ENCODE measurements at regions not wholly inside any gene's neighbourhood (a gene's known extent, or its start where the extent isn't known, plus 50 kb on each side); places are given as distances from the start of the nearest gene placed in this dataset.

- no peaks in the 10 kb centered on the region for H3K4me1 Mint-ChIP-seq
- peaks cover 0 to 23% (median 5%) of the 10 kb centered on the region in 3 donors for H3K36me3 Mint-ChIP-seq
- DNase-seq = no peak
- peaks cover 0 to 29% (median 7%) of the 10 kb centered on the region in 5 donors for H3K27me3 Mint-ChIP-seq
- no peak overlapping the region for H3K4me3 Mint-ChIP-seq
- no peak overlapping the region for H3K27ac Mint-ChIP-seq
- peaks cover 7 to 44% (median 30%) of the 10 kb centered on the region in 9 donors for H3K9me3 Mint-ChIP-seq
- POLR2A ChIA-PET = no interaction called here
- ATAC-seq = no peak
Measured at GRCh38 chr1:192713921-192714320, 78.0 kb downstream of the RGS13 start.

- POLR2A ChIA-PET = no interaction called here
- no peak overlapping the region for H3K27ac Mint-ChIP-seq
- H3K36me3 Mint-ChIP-seq = peaks cover 0 to 7% (median 0%) of the 10 kb centered on the region in 3 donors
- no peak overlapping the region for H3K4me3 Mint-ChIP-seq
- no peak for ATAC-seq
- peaks cover 0 to 8% (median 2%) of the 10 kb centered on the region in 5 donors for H3K27me3 Mint-ChIP-seq
- H3K9me3 Mint-ChIP-seq = peaks cover 0 to 14% (median 8%) of the 10 kb centered on the region in 9 donors
- no peaks in the 10 kb centered on the region for H3K4me1 Mint-ChIP-seq
- no peak for DNase-seq
Measured at GRCh38 chr1:192724670-192725069, 84.2 kb upstream of the RGS2 start.

- peaks cover 0 to 8% (median 2%) of the 10 kb centered on the region in 5 donors for H3K27me3 Mint-ChIP-seq
- ATAC-seq (no peak), DNase-seq (no peak)
- no peaks in the 10 kb centered on the region for H3K36me3 Mint-ChIP-seq
- peaks cover 0 to 1% (median 0%) of the 10 kb centered on the region in 9 donors for H3K9me3 Mint-ChIP-seq
- H3K4me1 Mint-ChIP-seq = no peaks in the 10 kb centered on the region
- H3K4me3 Mint-ChIP-seq = no peak overlapping the region
- POLR2A ChIA-PET = no interaction called here
- H3K27ac Mint-ChIP-seq = no peak overlapping the region
Measured at GRCh38 chr1:192726820-192727504, 81.9 kb upstream of the RGS2 start.

DNA sequence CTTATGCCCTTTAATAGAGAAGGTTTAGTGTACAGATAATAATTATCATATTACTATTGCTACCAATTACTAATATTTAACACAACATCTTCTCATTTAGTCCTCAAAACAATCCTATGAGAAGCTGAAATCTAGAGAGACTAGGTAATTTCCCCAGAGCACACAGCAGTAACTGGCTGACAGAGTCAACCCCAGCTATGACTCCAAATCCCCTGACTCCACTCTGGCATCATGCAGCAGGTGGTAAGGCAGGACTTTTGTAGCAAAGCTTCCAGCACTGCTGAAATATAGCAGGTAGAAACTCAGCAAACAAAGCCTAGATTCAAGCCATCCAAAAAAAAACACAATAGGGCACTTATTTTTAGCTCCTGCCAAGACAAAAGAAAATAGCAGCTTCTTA is 79.3 kb upstream of the RGS2 start:
- Mint-ChIP-seq H3K4me3 (no peak overlapping the region), H3K27ac (no peak overlapping the region), H3K4me1 (no peaks in the 10 kb centered on the region), H3K27me3 (peaks cover 0 to 8% (median 0%) of the 10 kb centered on the region in 5 donors), H3K9me3 (no peaks in the 10 kb centered on the region), H3K36me3 (no peaks in the 10 kb centered on the region)
- POLR2A ChIA-PET = no interaction called here
- no peak for DNase-seq
- ATAC-seq = no peak

- DNase-seq (no peak), ATAC-seq (no peak)
- Mint-ChIP-seq H3K4me1 (no peaks in the 10 kb centered on the region), H3K27ac (no peak overlapping the region), H3K4me3 (no peak overlapping the region), H3K27me3 (peaks cover 0 to 4% (median 0%) of the 10 kb centered on the region in 5 donors), H3K9me3 (no peaks in the 10 kb centered on the region), H3K36me3 (no peaks in the 10 kb centered on the region)
- POLR2A ChIA-PET = no interaction called here
Measured at GRCh38 chr1:192730198-192730597, 78.6 kb upstream of the RGS2 start.

- no peak overlapping the region for H3K27ac Mint-ChIP-seq
- DNase-seq (peak in 1 of 10 donors; percentile 1), ATAC-seq (peak in 1 of 2 donors; percentile 32)
- no peaks in the 10 kb centered on the region for H3K27me3 Mint-ChIP-seq
- H3K36me3 Mint-ChIP-seq = no peaks in the 10 kb centered on the region
- H3K4me1 Mint-ChIP-seq = no peaks in the 10 kb centered on the region
- POLR2A ChIA-PET = no interaction called here
- H3K9me3 Mint-ChIP-seq = no peaks in the 10 kb centered on the region
- no peak overlapping the region for H3K4me3 Mint-ChIP-seq
Measured at GRCh38 chr1:192732787-192733186, 76.1 kb upstream of the RGS2 start.

DNA sequence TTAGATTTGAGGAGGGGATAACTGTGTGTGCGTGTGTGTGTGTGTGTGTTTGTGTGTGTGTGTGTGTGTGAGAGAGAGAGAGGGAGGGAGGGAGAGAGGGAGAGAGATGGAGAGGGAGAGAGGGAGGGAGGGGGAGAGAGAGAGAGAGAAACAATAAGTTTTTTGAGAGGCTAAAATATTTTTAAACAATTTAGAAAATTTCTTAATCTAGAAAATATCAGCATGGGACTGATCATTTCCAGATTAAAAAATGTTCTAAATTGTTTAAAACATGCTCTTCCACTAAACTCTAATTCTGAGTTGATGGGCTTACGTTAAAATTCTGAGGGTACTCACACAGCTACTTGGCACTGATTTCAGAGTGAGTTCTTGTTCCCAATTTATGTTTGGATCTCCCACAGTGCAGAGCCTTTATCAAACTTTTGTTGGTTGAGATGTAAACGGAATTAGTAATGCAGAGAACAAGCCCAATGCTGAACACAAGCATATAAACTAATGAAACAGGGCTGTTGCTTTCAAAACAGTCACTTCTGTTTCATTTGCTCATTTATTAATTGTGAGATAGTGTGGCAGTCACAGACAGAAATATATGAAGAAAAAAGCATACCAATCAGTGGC is 73.4 kb upstream of the RGS2 start:
- Mint-ChIP-seq H3K4me3 (no peak overlapping the region), H3K9me3 (no peaks in the 10 kb centered on the region)

GRCh38 chr1:192737306-192737705 is 71.5 kb upstream of the RGS2 start:
- Mint-ChIP-seq H3K27me3 (no peaks in the 10 kb centered on the region), H3K4me1 (no peaks in the 10 kb centered on the region), H3K36me3 (no peaks in the 10 kb centered on the region), H3K27ac (no peak overlapping the region), H3K9me3 (no peaks in the 10 kb centered on the region), H3K4me3 (no peak overlapping the region)
- POLR2A ChIA-PET = no interaction called here
- ATAC-seq = no peak
- no peak for DNase-seq

More for the DNA sequence above, 73.4 kb upstream of the RGS2 start:
- Mint-ChIP-seq H3K36me3 (no peaks in the 10 kb centered on the region), H3K27ac (no peak overlapping the region), H3K27me3 (no peaks in the 10 kb centered on the region), H3K4me1 (no peaks in the 10 kb centered on the region)
- DNase-seq (no peak), ATAC-seq (no peak)
- POLR2A ChIA-PET = no interaction called here

DNA sequence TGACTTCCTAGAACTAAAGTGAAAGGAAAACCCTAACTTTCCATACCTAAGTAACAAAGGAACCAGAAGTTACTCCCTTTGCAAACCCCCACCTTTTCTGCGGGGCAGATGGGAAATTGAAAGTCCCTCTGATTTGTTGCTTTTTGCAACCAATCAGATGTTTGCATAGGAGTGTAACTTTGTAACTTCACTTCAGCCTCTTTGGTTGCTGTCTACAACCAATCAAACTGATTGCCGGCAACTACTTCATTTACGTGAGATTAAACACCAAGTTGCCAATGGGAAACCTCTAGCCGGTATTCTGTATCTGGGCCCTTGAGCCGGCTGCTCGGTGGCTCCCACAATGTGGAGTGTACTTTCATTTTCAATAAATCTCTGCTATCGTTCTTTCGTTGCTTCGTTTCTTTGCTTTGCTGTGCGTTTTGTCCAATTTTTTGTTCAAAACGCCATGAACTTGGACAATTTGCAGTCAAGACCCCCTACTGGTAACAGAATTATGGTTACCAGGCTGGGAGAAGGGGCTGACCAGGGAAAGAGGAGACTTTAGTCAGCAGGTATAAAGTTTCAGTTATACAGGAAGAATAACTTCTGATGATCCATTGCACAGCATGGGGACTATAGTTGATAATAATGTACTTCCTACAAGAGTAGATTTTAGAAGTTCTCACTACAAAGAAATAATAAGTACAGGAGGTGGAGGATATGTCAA is 69.2 kb upstream of the RGS2 start:
- POLR2A ChIA-PET = no interaction called here
- Mint-ChIP-seq H3K9me3 (no peaks in the 10 kb centered on the region), H3K36me3 (no peaks in the 10 kb centered on the region), H3K4me1 (no peaks in the 10 kb centered on the region), H3K27ac (no peak overlapping the region), H3K27me3 (no peaks in the 10 kb centered on the region), H3K4me3 (no peak overlapping the region)
- no peak for DNase-seq
- ATAC-seq = no peak

GRCh38 chr1:192740214-192740613 is 68.6 kb upstream of the RGS2 start:
- H3K27ac Mint-ChIP-seq = no peak overlapping the region
- no peak overlapping the region for H3K4me3 Mint-ChIP-seq
- ATAC-seq (no peak), DNase-seq (no peak)
- H3K36me3 Mint-ChIP-seq = no peaks in the 10 kb centered on the region
- POLR2A ChIA-PET = no interaction called here
- no peaks in the 10 kb centered on the region for H3K9me3 Mint-ChIP-seq
- no peaks in the 10 kb centered on the region for H3K27me3 Mint-ChIP-seq
- no peaks in the 10 kb centered on the region for H3K4me1 Mint-ChIP-seq

GRCh38 chr1:192741095-192741494 is 67.7 kb upstream of the RGS2 start:
- ATAC-seq (no peak), DNase-seq (no peak)
- Mint-ChIP-seq H3K9me3 (no peaks in the 10 kb centered on the region), H3K4me3 (no peak overlapping the region), H3K27me3 (peaks cover 0 to 3% (median 0%) of the 10 kb centered on the region in 5 donors), H3K4me1 (no peaks in the 10 kb centered on the region), H3K36me3 (no peaks in the 10 kb centered on the region), H3K27ac (no peak overlapping the region)
- POLR2A ChIA-PET = no interaction called here

- H3K36me3 Mint-ChIP-seq = no peaks in the 10 kb centered on the region
- DNase-seq (no peak), ATAC-seq (no peak)
- H3K4me3 Mint-ChIP-seq = no peak overlapping the region
- POLR2A ChIA-PET = no interaction called here
- peaks cover 0 to 2% (median 0%) of the 10 kb centered on the region in 9 donors for H3K9me3 Mint-ChIP-seq
- H3K27ac Mint-ChIP-seq = no peak overlapping the region
- H3K27me3 Mint-ChIP-seq = peaks cover 0 to 5% (median 0%) of the 10 kb centered on the region in 5 donors
- H3K4me1 Mint-ChIP-seq = no peaks in the 10 kb centered on the region
Measured at GRCh38 chr1:192747301-192747700, 61.5 kb upstream of the RGS2 start.

DNA sequence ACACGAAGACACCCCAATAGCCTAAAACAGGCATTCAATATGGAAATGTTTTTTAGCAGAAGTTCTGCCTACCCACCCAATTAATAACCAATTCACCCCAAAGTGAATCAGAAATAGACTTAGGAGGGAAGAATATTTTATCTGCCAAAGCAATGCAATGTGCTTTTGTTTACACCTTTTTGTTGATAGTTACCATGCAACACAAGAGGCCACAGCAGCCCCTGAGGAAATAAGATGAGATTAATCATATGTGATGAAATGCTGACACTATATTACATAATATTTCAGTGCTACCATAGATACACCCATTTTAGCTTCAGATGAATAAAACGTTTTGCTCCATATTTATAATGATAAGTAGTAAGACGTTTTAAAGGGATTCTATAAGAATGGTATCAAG is 60.9 kb upstream of the RGS2 start:
- DNase-seq = no peak
- Mint-ChIP-seq H3K4me3 (no peak overlapping the region), H3K27me3 (peaks cover 0 to 6% (median 0%) of the 10 kb centered on the region in 5 donors), H3K9me3 (peaks cover 0 to 6% (median 0%) of the 10 kb centered on the region in 9 donors), H3K27ac (no peak overlapping the region), H3K4me1 (no peaks in the 10 kb centered on the region), H3K36me3 (no peaks in the 10 kb centered on the region)
- ATAC-seq = no peak
- POLR2A ChIA-PET = no interaction called here

Data from naive thymus-derived CD8-positive, alpha-beta T cell (primary cell).